ENCODE measurements at regions not wholly inside any gene's neighbourhood (a gene's known extent, or its start where the extent isn't known, plus 50 kb on each side); places are given as distances from the start of the nearest gene placed in this dataset.
"Not testable (repeated sequence)": the region's sequence is repeated elsewhere in the genome, so short reads cannot be mapped to it uniquely, and the experiment has no call there.

DNA sequence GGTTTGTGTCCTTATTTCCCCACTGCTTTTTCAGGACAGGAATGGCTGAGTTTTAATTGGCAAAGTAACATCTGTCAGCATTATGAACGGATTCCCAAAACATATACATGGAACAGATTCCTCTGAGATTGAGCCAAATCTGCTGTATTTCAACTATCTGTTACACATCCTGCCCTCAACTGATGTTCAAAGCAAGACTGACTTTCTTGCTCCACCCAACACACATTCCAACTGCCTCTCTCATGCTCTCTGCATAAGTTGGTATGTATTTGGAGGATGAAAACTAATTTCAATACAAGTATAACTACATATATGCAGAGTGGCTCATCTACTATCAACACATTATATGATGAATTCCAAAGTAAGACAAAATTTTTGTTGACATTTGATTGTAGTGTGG lies 342.2 kb downstream of the GATA3 start:
- no peak for DNase-seq

DNA sequence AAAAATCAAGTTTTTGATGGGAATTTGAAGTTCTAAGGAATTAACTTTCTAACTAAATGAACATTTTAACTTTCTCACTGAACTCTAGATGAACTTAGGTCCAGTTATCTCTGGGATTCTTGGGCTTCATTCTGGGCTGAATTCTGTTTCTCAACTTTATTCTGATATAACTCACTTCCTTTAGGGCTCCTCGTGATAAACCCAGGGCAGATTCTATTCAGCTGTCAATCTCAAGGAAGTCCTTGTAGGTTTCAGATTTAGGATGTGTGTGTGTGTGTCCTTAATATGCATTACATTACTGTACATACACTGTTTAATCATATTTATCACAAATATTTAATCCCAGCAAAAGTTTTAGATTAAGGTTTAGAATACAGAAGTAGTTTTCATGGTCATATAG lies 344.3 kb downstream of the GATA3 start:
- DNase-seq = no peak

DNA sequence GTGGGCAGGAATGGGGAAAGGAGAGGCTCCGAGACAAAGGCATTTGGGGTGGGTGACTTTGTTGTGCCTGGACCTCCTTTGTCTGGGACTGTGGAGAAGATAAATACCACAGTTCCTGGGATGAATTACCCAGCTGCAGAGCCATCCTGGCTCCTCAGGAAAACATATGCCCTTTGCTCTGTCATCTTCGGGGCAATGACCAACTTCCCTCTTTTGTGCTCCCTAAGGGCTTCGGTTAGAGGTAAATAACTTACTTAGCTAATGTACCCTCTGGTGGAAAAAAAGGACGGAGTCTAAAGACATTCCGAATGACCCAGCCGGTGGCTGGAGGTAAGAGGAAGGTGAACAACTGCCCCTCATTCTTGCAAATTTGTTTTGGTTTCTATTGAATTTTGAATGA lies 345.7 kb downstream of the GATA3 start:
- no peak for DNase-seq

DNA sequence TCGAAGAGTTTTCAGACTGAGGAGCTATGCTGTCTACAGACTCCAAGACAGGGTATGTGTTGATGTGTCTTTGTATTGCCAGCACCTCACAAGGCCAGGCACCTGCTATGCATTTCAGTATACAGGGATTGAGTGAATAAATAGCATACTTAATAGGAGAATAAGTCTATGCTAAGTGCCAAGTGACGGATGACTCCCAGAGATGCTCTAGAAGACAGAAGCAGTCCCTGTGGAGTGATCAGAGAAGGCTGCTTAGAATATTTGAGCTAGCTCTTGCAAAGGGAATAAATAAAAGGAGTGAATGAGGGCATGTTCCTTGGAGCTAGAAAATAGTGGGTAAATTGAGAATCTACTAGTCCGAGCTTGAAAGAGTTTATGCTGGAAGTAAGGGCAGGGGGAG lies 346.4 kb downstream of the GATA3 start:
- DNase-seq = no peak

DNA sequence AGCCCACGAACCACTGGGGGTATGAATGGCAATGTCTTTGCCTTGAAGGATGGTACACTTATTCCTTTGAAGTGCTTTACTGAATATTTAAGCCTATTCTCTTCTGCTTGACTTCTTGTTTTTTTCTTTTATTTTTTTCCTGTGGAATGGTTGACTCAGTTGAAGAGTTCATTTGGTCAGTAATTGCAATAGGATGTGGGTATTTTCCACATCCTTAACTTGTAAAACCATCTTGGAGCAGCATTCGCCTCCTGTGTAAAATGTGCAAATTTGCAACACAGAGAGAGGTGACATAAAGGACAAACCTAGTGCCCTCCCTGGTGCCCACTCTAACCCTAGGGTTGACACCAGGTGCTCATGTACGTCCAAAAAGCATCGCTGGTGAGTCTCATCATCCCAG lies 347.0 kb downstream of the GATA3 start:
- DNase-seq = no peak

DNA sequence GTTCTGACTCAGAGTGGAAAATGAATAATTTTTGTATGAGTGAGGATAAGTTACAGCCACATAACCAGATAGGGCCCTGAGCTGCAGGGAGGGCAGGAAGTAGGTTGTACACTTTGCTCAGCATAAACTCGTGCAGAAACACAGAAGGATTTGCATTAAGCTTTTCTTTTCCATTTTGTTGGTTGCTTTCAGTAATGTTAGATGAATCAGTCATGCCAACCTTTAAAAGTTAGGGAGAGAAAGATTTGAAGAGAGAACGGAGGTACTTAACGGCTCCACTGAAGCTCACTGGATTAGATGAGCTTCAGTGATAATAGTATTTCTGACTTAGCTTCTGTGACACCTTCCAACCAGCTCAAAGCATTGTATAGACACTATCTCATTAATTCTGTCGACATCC lies 348.1 kb downstream of the GATA3 start:
- DNase-seq = peak; percentile 37 to 39

DNA sequence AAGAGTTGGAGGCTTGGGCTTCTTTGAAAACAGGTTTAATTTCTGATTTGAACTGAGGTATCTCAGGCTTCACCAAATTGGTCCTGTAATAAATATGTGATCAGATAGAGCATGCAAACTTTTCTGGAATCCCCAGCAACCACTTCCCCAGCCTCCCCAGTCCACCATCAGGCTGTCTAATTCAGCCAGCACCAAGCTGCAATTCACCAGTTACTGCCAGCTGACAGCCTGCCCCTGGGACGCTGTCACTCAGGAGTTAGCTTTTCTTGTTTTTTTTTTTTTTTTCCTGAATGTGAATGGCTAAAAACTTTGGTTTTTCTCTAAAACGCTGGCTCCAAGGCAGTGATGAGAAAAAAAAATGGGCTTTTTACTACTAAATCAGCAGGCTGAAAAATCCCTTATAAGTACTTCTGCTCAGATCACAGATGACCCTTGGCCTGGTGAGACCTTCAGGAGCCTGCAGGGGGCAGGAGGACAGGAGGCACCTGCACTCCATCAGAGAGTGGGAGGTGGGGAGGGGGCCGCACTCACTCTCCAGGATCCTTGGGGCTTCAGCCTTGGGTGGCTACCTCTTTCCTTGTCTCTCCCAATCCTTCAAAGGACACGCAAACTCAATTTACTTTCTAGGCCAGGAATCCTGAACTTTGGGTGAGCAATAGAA lies 349.4 kb downstream of the GATA3 start:
- DNase-seq = no peak

DNA sequence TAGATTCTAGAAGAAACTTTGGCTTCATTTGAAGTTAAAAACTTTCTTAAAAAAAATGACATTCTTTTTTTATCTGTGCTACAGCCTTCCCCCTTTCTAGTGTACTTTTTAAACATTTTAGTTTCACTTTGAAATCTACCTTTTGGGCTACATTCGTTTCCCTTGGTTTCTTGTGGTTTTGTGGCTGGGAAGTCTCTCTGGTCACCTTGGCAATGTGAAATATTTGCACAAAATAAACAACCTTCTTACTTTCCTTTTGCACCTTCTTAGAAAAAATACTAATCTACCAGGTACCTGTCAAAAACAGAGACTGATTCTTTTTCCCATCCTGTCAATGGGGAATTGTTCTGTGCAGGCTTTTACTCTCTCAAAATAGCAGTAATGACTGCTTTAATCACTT lies 350.2 kb downstream of the GATA3 start:
- DNase-seq = peak; percentile 14 to 23

DNA sequence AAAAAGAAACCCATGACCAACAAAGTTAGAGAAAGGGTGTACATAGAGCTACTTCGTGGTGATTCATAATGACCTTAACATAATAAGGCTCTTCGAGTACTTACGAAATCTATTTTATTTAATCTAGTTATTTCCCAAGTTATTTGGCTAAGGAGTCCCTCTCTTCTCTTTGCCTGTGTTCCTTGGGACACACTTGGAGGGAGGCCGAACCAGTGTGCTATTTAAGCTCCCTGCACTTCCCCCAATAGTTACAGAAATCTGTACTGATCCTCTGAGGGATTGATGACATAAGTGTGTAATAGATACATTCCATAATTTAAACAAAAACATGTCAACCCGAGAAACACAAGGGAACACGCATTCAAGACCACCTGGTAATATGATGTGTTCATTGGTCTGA lies 351.1 kb downstream of the GATA3 start:
- DNase-seq = no peak

DNA sequence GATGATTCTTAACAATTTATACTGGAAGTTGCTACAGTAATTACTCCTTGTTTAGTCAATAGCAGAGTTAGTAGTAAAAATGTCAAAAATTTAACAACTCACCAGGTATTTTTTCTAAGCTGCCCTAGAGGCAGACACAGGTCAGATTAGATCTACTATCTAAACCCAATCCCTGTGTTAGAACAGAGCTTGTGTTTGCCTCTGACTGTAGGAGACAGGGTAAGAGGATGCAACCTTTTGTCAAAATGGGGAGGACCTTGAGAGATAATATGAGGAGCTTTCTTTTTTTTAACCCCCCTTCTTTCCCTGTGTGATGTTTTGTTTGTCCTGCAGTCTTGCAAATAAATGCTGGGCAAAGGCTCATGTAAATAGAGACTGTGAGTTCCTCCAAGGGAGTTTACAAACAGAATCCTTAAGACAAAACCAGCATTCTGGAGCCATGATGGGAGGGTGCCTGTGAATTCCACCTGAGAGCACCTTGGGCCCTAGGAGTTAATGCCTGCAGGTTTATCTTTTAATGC lies 353.1 kb downstream of the GATA3 start:
- no peak for DNase-seq

DNA sequence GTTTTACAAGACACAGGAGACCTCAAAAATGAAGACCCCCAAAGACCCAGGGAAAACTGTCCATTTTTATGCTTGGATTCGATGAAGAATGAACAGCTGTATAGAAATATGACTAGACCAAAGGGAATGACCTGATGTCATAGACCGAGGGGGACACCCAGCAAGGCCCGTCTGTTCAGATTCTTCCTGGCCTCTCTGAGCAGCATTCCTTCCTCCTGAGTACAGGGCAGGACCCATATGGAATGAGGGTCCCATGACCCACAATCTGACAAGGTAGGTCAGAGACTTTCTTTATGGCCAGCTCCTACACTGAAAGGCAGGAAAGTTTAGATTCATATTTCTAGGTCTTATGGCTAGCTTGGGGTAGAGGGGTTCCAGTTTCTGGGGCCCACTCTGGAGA lies 356.0 kb downstream of the GATA3 start:
- no peak for DNase-seq

DNA sequence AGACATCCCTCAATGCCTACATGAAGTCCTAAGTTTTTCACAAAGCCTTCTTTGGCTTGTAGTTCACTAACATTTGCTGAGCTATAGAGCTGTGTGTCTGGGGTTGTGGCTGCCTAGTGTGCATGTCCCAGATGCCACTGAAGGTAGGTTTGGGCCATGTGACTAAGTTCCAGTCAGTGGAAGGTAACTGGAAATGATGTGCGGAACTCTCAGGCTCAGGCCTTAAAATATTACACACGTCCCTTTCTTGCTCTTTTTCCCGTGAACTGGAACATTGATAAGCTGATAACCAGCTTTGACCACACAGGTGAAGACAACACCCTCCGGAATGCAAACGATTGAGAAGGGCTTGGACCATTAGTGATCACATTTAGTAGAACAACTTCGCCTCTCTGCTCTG lies 358.1 kb downstream of the GATA3 start:
- DNase-seq = no peak

DNA sequence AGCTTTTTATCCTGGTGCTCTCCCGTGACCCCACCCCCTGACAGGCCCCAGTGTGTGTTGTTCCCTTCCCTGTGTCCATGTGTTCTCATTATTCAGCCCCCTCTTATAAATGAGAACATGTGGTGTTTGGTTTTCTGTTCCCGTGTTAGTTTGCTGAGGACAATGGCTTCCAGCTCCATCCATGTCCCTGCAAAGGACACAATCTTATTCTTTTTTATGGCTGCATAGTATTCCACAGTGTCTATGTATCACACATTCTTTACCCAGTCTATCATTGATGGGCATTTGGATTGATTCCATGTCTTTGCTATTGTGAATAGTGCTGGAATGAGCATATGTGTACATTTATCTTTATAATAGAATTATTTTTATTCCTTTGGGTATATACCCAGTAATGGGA lies 360.5 kb downstream of the GATA3 start:
- not testable (repeated sequence) for DNase-seq

DNA sequence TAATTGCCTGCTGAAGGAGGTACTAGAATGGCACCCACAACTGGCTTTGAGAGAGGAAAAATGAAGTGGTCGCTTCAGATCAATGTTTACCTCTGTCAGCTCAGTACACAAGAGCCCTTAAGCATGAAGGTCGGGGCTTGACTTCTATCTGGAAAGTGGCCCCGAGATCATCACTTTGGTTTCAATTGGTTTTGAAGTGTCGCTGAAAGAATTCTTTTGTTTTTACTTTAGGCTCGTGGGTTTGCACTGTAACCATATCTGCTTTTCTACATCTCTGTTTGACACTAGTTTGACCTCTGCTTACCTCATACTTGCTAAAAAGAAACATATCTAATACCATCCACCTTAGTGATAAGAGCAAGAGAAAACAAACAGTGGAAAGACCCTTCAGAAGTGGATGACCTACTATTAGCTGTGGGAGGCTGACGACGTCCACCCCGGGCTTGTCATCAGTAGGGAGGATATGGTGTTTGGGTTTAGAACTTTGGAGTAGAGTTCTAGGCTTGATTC lies 361.8 kb downstream of the GATA3 start:
- peak in 1 of 2 donors; percentile 12 for DNase-seq

DNA sequence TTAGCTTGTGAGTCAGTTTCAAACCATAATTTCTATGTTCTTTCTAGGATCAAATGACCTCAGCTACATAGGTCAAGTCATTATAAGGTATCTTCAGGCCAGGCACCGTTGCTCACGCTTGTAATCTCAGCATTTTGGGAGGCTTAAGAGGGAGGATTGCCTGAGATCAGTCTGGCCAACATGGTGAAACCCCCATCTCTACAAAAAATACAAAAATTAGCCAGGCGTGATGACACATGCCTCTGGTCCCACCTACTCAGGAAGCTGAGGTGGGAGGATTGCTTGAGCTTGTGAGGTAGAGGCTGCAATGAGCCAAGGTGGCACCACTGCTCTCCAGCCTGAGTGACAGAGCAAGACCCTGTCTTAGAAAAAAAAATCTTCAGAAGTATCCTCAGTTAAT lies 362.3 kb downstream of the GATA3 start:
- DNase-seq = peak; percentile 12 to 33

DNA sequence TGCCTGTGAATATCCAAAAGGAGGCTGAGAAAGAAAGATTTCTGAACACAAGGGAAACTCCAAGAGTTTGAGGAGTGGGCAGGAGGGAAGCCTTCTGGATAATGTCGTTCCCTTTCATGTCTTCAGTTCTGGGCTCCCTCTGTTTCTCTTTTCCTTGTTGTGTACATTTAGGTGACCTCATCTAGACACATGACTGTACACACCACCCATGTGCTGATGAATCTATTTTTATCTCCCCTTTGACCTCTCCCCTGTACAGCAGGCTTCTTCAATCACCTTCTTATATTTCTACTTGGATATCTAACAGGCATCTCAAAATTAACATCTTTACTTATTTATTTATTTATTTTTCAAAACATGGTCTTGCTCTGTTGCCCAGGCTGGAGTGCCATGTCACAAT lies 363.1 kb downstream of the GATA3 start:
- no peak for DNase-seq

DNA sequence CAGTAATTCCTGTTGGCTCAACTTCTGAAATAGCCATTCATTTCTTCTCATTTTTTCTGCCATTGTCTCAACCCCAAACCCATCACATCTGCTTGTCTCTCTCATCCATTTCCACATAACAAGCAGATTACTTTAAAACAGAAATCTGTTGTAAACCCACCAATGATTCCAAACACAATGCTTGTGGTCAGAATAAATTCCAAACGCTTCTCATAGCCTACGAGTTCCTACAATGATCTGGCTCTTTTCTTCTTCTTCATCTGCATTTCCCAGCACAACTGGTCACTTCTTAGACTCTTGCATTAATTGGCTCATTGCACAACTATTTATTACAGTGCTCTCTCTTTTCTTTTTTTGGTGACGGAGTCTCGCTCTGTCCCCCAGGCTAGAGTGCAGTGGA lies 364.1 kb downstream of the GATA3 start:
- no peak for DNase-seq

DNA sequence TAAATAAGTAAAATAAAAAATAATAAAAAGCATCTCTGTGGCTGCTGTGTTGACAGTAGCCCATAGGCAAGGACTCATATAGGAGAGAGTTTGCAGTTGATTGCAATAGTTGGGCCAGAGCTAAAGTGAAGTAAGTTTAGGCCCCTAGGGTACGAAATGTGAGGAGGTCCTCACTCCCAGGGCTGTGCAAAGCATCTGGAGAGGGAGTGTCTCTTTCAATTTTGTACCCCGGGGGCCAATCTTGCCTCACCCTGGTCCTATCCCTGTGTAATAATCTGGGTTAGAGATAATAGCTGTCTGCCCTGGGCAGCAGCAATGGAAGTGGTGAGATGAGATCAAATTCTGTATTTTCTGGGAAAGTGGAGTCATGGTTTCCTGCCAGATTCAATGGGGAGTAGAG lies 365.7 kb downstream of the GATA3 start:
- DNase-seq = no peak

DNA sequence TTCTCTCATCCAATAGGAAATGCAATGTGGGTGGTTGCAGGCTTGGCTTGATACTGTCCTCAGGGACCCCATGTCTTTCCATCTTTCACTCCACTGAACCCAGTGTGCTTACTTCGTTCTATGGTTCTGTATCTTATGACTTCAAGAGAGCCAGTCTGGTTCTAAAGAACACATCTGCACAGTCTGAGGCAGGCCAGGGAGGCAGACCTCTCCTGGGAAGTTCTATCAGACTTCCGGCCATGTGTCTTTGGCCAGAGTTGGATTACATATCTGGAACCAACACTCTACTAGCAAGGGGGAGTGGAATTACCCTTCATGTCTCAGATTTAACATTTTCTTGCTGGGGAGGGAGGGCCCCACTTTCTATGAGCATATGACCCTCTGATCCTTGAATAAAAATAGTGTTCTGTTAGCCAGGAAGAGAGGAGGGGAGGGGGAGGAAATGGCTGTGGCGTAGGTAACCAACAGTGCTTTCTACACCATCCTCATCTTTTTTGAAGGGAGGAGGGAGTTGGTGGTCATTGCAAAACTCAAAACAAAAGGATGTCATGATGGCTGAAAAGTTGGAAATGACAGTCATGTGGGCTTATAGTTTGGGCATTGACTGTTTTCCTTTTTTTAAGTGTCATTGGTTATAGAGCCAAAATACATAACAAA lies 370.2 kb downstream of the GATA3 start:
- DNase-seq = no peak

DNA sequence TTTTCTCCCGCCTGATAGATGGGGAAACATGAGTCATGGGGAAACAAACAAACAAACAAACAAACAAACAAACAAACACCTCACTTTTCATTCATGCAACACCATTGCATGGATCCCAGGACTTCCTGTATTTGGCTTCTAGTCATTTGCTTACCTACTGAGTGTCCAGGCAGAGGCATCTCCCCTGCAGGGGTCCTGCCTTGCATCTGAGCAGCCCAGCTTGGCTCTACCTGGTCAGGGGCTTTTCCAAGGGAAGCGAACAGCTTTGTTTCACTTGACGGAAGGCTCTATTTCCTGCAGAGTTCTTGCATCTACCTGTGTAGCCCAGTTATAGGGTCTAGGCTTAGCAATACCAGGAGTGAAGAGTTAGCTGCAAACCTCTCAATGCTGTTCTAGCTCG lies 374.2 kb downstream of the GATA3 start:
- no peak for DNase-seq

DNA sequence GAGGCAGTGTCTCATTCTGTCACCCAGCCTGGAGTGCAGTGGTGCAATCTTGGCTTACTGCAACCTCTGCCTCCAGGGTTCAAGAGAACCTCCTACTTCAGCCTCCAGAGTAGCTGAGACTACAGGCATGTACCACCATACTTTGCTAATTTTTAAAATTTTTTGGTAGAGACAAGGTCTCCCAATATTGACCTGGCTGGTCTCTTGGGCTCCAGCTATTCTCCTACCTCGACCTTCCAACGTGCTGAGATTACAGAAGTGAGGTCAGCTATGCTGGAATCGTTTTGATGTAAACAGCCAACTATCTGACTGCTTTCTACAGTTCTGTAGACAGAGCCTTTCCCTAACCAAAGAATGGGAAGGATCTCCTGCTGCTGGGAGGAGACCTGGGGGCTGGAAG lies 375.8 kb downstream of the GATA3 start:
- DNase-seq = no peak

DNA sequence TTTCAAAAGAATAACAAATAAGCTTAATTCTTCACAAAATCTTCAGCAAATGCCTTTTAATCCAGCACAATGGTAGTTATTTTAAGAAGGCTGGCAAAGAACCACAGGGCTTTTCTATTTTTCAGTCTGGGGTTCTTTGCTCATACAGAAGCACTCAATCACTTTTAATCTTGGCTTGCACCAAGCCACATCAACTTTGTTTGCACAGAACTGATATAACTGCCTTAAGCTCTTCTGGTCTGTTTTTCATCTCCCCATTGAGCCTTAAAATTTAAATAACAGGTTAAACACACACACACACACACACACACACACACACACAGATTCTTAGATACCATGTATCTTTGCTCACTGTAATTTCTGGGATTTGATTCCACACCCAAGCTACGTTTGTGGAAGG lies 377.0 kb downstream of the GATA3 start:
- no peak for DNase-seq

DNA sequence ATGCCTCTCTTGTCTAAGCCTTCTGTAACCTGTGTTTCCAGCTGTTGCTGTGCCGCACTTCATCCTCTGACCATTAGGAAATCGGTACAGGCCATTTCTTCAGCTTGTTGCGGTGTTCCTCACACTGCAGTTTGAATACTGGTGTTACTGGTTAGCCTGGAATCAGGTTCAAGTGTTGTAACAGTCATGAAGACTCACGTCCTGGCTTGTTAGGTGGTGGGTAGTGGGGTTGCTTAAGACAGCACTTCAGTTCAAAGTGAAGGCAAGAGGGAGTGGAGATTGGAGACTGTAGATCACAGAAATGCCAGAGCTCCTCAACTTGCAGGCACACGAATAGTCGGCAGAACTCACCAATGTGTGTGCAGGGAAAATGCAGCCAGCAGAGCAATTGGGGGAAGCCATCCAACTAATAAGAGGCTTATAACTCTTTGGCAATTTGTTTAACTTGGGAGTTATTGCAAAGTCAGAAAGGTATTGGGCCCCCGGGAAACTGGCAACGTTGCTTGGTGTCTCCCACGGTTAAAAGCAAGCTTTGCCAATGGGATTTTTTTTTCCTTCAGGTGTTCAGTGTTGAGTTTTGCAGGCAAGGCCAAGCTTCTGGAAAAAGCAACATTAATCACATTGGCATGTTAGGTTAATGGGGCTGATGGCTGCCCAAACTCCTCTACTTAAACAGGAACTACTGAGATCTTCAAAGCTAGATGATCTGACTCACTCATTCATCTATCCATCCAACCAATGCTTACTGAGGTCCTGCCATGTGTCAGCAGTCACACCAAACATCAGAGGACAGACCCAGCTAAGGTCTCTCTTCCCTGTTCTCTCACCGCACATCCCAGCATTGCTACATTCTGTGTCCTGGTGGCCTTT lies 380.9 kb downstream of the GATA3 start:
- DNase-seq = no peak

DNA sequence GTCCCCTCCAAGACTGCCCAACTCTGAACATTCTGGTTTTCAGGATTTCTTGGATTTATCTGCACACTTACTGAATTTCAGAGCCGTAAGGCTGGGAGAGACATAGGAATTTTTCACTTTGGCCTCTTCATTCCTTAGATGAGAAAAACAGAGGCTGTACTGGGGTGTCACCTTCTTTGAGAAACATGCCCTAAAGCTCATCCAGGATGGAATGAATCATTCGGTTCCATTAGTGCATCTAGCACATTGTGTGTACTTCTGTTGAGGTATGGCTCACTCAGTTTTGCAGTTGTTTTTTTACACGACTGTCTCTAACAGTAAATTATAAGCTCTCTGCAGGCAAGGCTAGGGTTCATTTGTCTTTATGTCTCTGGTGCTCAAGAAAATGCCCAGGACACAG lies 383.4 kb downstream of the GATA3 start:
- no peak for DNase-seq

All from activated CD4-positive, alpha-beta T cell treated with anti-CD3 and anti-CD28 coated beads for 4 hours (primary cell).